ENCODE measurements at regions not wholly inside any gene's neighbourhood (a gene's known extent, or its start where the extent isn't known, plus 50 kb on each side); places are given as distances from the start of the nearest gene placed in this dataset.

GRCh38 chr14:46036099-46036498, 615.5 kb downstream of the RPL10L start:
- TF ChIP-seq CTCF (conservative IDR thresholded peaks at IDR 0.05; ENCODE audit: low read depth, low read length) (no peak), EZH2 (IDR thresholded peaks at IDR 0.05; ENCODE audit: borderline replicate concordance, low read depth, low read length, poor library complexity, severe bottlenecking) (no peak)

Measured in A673 (cell line).